Lower lobe of right lung (tissue), 2 donors: ENCODE measurements at regions not wholly inside any gene's neighbourhood (a gene's known extent, or its start where the extent isn't known, plus 50 kb on each side); places are given as distances from the start of the nearest gene placed in this dataset.

Source experiments
- ATAC-seq, 2 donors: fragments of 200-7000 bp; cut with Tn5 transposase; one replicate each; pipeline ENCODE4 v1.9.1; 2020 to 2022; ENCODE audit warnings: mild to moderate bottlenecking in 2 of 2, moderate library complexity in 2 of 2
- DNase-seq: peaks from one replicate; pipeline ENCODE4 v3.0.0-alpha.2; 2020
- H3K27ac ChIP-seq: fragments of 200-600 bp; one replicate; pipeline ENCODE4 v1.8.0; 2022
- H3K27me3 ChIP-seq: fragments of 200-600 bp; one replicate; pipeline ENCODE4 v1.8.0; 2022; ENCODE audit warnings: low read depth
- H3K36me3 ChIP-seq: fragments of 200-600 bp; one replicate; pipeline ENCODE4 v1.8.0; 2022; ENCODE audit warnings: mild to moderate bottlenecking
- H3K4me1 ChIP-seq: fragments of 200-600 bp; one replicate; pipeline ENCODE4 v1.8.0; 2022
- H3K4me3 ChIP-seq: fragments of 200-600 bp; one replicate; pipeline ENCODE4 v1.8.0; 2022; ENCODE audit warnings: mild to moderate bottlenecking
- H3K9me3 ChIP-seq: fragments of 200-600 bp; one replicate; pipeline ENCODE4 v1.8.0; 2022
- CTCF ChIP-seq: fragments of 200-600 bp; IDR thresholded peaks from one replicate; pipeline ENCODE4 v1.8.0; 2022; ENCODE audit warnings: antibody characterized with exemption, mild to moderate bottlenecking
- intact Hi-C: fragments of 100-400 bp; cut with DNase I; formaldehyde crosslinking; loops from one replicate; pipeline ENCODE4 v1.11.0; 2022
- donor health status: DM: no; HTN: yes; CAD: no; lungs with severe emphysema.

- H3K36me3 ChIP-seq: no peaks in the 10 kb centered on the region
- no peaks in the 10 kb centered on the region for H3K9me3 ChIP-seq
- TF ChIP-seq CTCF: no peak
Observed at GRCh38 chr5:167987490-167988280, 303.8 kb upstream of the WWC1 start.

GRCh38 chr5:167992868-167993267 lies 298.6 kb upstream of the WWC1 start:
- Histone ChIP-seq H3K36me3 (no peaks in the 10 kb centered on the region), H3K27me3 (no peaks in the 10 kb centered on the region), H3K4me1 (no peaks in the 10 kb centered on the region), H3K4me3 (no peak overlapping the region), H3K27ac (no peak overlapping the region), H3K9me3 (no peaks in the 10 kb centered on the region)
- DNase-seq (no peak), ATAC-seq (no peak)
- TF ChIP-seq CTCF: no peak
- intact Hi-C loops: no loop called here

More at GRCh38 chr5:167987490-167988280, 303.8 kb upstream of the WWC1 start:
- intact Hi-C loops: no loop called here
- H3K4me1 ChIP-seq: no peaks in the 10 kb centered on the region
- no peak for DNase-seq
- no peaks in the 10 kb centered on the region for H3K27me3 ChIP-seq
- ATAC-seq: no peak
- no peak overlapping the region for H3K27ac ChIP-seq
- no peak overlapping the region for H3K4me3 ChIP-seq

- no peaks in the 10 kb centered on the region for H3K36me3 ChIP-seq
- DNase-seq: no peak
- no peaks in the 10 kb centered on the region for H3K4me1 ChIP-seq
- no peak overlapping the region for H3K4me3 ChIP-seq
- H3K9me3 ChIP-seq: no peaks in the 10 kb centered on the region
- no peak for TF ChIP-seq CTCF
- no peaks in the 10 kb centered on the region for H3K27me3 ChIP-seq
- no peak for ATAC-seq
- intact Hi-C loops: no loop called here
- H3K27ac ChIP-seq: no peak overlapping the region
Observed at GRCh38 chr5:167993771-167994170, 297.7 kb upstream of the WWC1 start.

GRCh38 chr5:167995844-167996425 lies 295.5 kb upstream of the WWC1 start:
- H3K4me1 ChIP-seq: no peaks in the 10 kb centered on the region
- H3K27ac ChIP-seq: no peak overlapping the region
- no peaks in the 10 kb centered on the region for H3K9me3 ChIP-seq
- no peaks in the 10 kb centered on the region for H3K27me3 ChIP-seq
- no peak for TF ChIP-seq CTCF
- intact Hi-C loops: no loop called here
- DNase-seq (no peak), ATAC-seq (no peak)
- H3K4me3 ChIP-seq: no peak overlapping the region
- no peaks in the 10 kb centered on the region for H3K36me3 ChIP-seq

- TF ChIP-seq CTCF: no peak
- no peak for ATAC-seq
- no peaks in the 10 kb centered on the region for H3K36me3 ChIP-seq
Observed at GRCh38 chr5:167998148-167998767, 293.2 kb upstream of the WWC1 start.

More at GRCh38 chr5:167998148-167998767, 293.2 kb upstream of the WWC1 start:
- no peak for DNase-seq
- no peaks in the 10 kb centered on the region for H3K9me3 ChIP-seq
- intact Hi-C loops: no loop called here
- no peak overlapping the region for H3K4me3 ChIP-seq
- no peaks in the 10 kb centered on the region for H3K27me3 ChIP-seq
- no peaks in the 10 kb centered on the region for H3K4me1 ChIP-seq
- H3K27ac ChIP-seq: no peak overlapping the region
